Keratinocyte (primary cell): ENCODE measurements at regions not wholly inside any gene's neighbourhood (a gene's known extent, or its start where the extent isn't known, plus 50 kb on each side); places are given as distances from the start of the nearest gene placed in this dataset.

Source experiments
- DNase-seq: peaks from one replicate; pipeline ENCODE4 v3.0.0-alpha.2; 2011; ENCODE audit warnings: low read depth, missing footprints, low spot score
- FAIRE-seq: peaks from 2 replicates; lab custom pipeline; 2011; peaks lifted over from hg19 to GRCh38; lab: Jason Lieb, UNC
- H2AFZ ChIP-seq: 2 replicates; pipeline ENCODE4 v1.6.0; 2012; ENCODE audit warnings: low read length, control low read depth, inconsistent platforms; ENCODE audit not compliant: control insufficient read depth
- H3K27ac ChIP-seq: 2 replicates; pipeline ENCODE4 v1.5.1; 2011; ENCODE audit warnings: low read length; ENCODE audit not compliant: control insufficient read depth, insufficient read depth
- H3K27me3 ChIP-seq: 3 replicates; pipeline ENCODE4 v1.6.0; 2011; ENCODE audit warnings: low read length; ENCODE audit not compliant: control insufficient read depth, insufficient read depth; ENCODE audit errors: extremely low read depth
- H3K36me3 ChIP-seq, 2 experiments: 2 replicates in 1 of 2; 3 replicates in 1 of 2; pipeline ENCODE4 v1.5.1; 2011; ENCODE audit warnings: low read length in 2 of 2, mild to moderate bottlenecking in 1 of 2; ENCODE audit not compliant: control insufficient read depth in 2 of 2, insufficient read depth in 2 of 2; ENCODE audit errors: extremely low read depth in 1 of 2
- H3K4me1 ChIP-seq: 3 replicates; pipeline ENCODE4 v1.5.1; 2011; ENCODE audit warnings: low read length; ENCODE audit not compliant: control insufficient read depth, insufficient read depth; ENCODE audit errors: extremely low read depth
- H3K4me2 ChIP-seq: 3 replicates; pipeline ENCODE4 v1.6.0; 2011; ENCODE audit warnings: low read depth, low read length; ENCODE audit not compliant: control insufficient read depth, insufficient read depth; ENCODE audit errors: extremely low read depth
- H3K4me3 ChIP-seq, 3 experiments: fragments of 200-600 bp in 1 of 3; sonication (generic) in 1 of 3; 2 replicates in 2 of 3; 3 replicates in 1 of 3; pipeline ENCODE4 v1.5.1; 2011 to 2016; ENCODE audit warnings: low read length in 3 of 3, mild to moderate bottlenecking in 3 of 3, control low read depth in 2 of 3, inconsistent platforms in 1 of 3, low read depth in 1 of 3, mixed read lengths in 1 of 3, mixed run types in 1 of 3, moderate library complexity in 1 of 3; ENCODE audit not compliant: control insufficient read depth in 2 of 3, insufficient read depth in 2 of 3; ENCODE audit errors: extremely low read depth in 1 of 3
- H3K79me2 ChIP-seq: 2 replicates; pipeline ENCODE4 v1.6.0; 2012; ENCODE audit warnings: low read length; ENCODE audit not compliant: control insufficient read depth, insufficient read depth
- H3K9ac ChIP-seq: 3 replicates; pipeline ENCODE4 v1.6.0; 2011; ENCODE audit warnings: low read length; ENCODE audit not compliant: control insufficient read depth, insufficient read depth; ENCODE audit errors: extremely low read depth
- H3K9me1 ChIP-seq: 3 replicates; pipeline ENCODE4 v1.6.0; 2011; ENCODE audit warnings: low read length; ENCODE audit not compliant: control insufficient read depth, insufficient read depth; ENCODE audit errors: extremely low read depth
- H3K9me3 ChIP-seq: 2 replicates; pipeline ENCODE4 v1.5.1; 2012; ENCODE audit warnings: low read depth, low read length; ENCODE audit not compliant: control insufficient read depth
- H4K20me1 ChIP-seq: 3 replicates; pipeline ENCODE4 v1.6.0; 2011; ENCODE audit warnings: low read length; ENCODE audit not compliant: control insufficient read depth, insufficient read depth; ENCODE audit errors: extremely low read depth
- EZH2 ChIP-seq: IDR thresholded peaks from one replicate; pipeline ENCODE4 v1.6.1; 2012; ENCODE audit warnings: inconsistent platforms, mild to moderate bottlenecking, low read length, moderate library complexity
- dilution Hi-C: fragments of 300-500 bp; cut with MboI; formaldehyde crosslinking; loops from one replicate; pipeline ENCODE4 v1.7.0; 2020; ENCODE audit warnings: low sequenced_read_pairs; ENCODE audit not compliant: extremely low pct_ligation_motif_present
- TF ChIP-seq, protein P1 (sequence below), 3 experiments: IDR thresholded peaks in 1 of 3; conservative IDR thresholded peaks in 1 of 3; optimal IDR thresholded peaks in 1 of 3; 2 replicates in 2 of 3; 3 replicates in 1 of 3; pipeline versions ENCODE3 to v1.5.1; 2011; ENCODE audit warnings: low read length in 3 of 3, mild to moderate bottlenecking in 3 of 3, moderate library complexity in 2 of 3, control low read depth in 1 of 3, inconsistent platforms in 1 of 3; ENCODE audit not compliant: insufficient read depth in 2 of 3; ENCODE audit errors: extremely low read depth in 1 of 3

DNA sequence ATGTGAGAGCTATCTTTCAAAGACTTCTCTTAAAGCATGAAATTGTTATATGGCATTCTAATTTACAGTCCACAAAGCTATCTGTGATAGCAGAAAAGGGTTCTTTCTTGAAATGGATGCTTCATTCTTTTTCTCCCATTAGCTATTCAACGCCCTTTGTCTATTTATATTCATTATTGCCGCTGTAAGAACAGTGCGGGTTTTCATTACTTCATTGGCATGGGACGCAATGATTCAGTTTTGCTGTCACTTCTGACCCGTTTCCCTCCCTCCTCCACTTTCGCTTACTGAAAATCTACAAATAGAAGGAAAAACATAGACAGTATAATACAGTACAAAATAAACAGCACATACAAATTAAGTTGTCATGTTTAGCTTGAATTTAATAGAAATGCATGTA lies 394.6 kb downstream of the PCDH7 start:
- dilution Hi-C loops, result no loop called here
- no peak overlapping the region for H3K27ac ChIP-seq
- FAIRE-seq (no peak), DNase-seq (no peak)
- H3K4me1 ChIP-seq, result no peaks in the 10 kb centered on the region
- no peaks in the 10 kb centered on the region for H3K36me3 ChIP-seq
- no peaks in the 10 kb centered on the region for H3K27me3 ChIP-seq
- no peaks in the 10 kb centered on the region for H3K9me1 ChIP-seq
- no peak overlapping the region for H3K9ac ChIP-seq
- no peak overlapping the region for H3K4me2 ChIP-seq
- no peaks in the 10 kb centered on the region for H4K20me1 ChIP-seq
- no peak overlapping the region for H3K4me3 ChIP-seq
- H2AFZ ChIP-seq, result no peak overlapping the region
- no peak for TF ChIP-seq EZH2
- TF ChIP-seq, protein P1, sequence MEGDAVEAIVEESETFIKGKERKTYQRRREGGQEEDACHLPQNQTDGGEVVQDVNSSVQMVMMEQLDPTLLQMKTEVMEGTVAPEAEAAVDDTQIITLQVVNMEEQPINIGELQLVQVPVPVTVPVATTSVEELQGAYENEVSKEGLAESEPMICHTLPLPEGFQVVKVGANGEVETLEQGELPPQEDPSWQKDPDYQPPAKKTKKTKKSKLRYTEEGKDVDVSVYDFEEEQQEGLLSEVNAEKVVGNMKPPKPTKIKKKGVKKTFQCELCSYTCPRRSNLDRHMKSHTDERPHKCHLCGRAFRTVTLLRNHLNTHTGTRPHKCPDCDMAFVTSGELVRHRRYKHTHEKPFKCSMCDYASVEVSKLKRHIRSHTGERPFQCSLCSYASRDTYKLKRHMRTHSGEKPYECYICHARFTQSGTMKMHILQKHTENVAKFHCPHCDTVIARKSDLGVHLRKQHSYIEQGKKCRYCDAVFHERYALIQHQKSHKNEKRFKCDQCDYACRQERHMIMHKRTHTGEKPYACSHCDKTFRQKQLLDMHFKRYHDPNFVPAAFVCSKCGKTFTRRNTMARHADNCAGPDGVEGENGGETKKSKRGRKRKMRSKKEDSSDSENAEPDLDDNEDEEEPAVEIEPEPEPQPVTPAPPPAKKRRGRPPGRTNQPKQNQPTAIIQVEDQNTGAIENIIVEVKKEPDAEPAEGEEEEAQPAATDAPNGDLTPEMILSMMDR (optimal IDR thresholded peaks at IDR 0.05 in 1 of 3, IDR thresholded peaks at IDR 0.05 in 1 of 3, conservative IDR thresholded peaks at IDR 0.05 in 1 of 3; ENCODE audit: extremely low read depth in 1 of 3, insufficient read depth in 2 of 3, low read length in 3 of 3), result no peak
- no peaks in the 10 kb centered on the region for H3K9me3 ChIP-seq
- no peaks in the 10 kb centered on the region for H3K79me2 ChIP-seq

DNA sequence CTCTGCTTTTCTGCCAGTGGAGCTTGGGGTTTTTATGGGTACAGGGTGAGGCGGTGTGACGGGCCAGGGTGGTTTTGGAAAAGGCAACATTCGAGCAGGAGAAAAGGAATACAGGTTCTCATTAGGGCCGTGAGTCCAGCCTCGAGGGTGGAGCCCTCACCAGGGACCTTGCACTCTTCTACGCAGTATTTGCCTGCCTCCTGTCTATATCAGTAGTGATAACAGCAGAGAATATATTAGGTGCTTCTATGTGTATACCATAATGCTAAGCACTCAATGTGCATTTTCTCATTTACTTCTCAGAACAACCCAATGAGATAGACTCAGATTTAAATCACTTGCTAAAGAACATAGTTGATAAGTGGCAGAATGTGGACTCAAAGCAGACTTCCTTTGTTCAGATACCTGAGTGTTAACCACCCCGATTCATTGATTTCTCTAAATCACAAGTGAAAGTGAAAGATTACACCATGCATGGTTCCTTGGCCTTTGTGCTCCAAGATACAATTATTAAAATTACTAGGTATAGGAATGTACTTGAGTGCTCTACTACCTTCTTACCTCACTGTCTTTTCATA lies 403.9 kb downstream of the PCDH7 start:
- Histone ChIP-seq H3K9me3 (no peaks in the 10 kb centered on the region), H3K36me3 (no peaks in the 10 kb centered on the region), H3K4me1 (no peaks in the 10 kb centered on the region), H3K27ac (no peak overlapping the region), H3K79me2 (no peaks in the 10 kb centered on the region), H3K4me3 (no peak overlapping the region), H3K9ac (no peak overlapping the region), H3K27me3 (no peaks in the 10 kb centered on the region), H2AFZ (no peak overlapping the region), H3K4me2 (no peak overlapping the region), H3K9me1 (no peaks in the 10 kb centered on the region), H4K20me1 (no peaks in the 10 kb centered on the region)
- FAIRE-seq (no peak), DNase-seq (no peak)
- dilution Hi-C loops, result no loop called here
- TF ChIP-seq, protein P1 (optimal IDR thresholded peaks at IDR 0.05 in 1 of 3, IDR thresholded peaks at IDR 0.05 in 1 of 3, conservative IDR thresholded peaks at IDR 0.05 in 1 of 3; ENCODE audit: extremely low read depth in 1 of 3, insufficient read depth in 2 of 3, low read length in 3 of 3), result no peak
- TF ChIP-seq EZH2, result no peak
